ENCODE measurements at regions not wholly inside any gene's neighbourhood (a gene's known extent, or its start where the extent isn't known, plus 50 kb on each side); places are given as distances from the start of the nearest gene placed in this dataset.

- DNase-seq (ENCODE audit: low read depth in 2 of 2, low spot score in 1 of 2), result no peak
Measured at GRCh38 chr2:12514168-12514567, 202.6 kb upstream of the TRIB2 start.

- no peak for DNase-seq (ENCODE audit: low read depth in 2 of 2, low spot score in 1 of 2)
Measured at GRCh38 chr2:12514631-12515437, 201.9 kb upstream of the TRIB2 start.

- DNase-seq (ENCODE audit: low read depth in 2 of 2, low spot score in 1 of 2), result no peak
Measured at GRCh38 chr2:12515871-12516270, 200.9 kb upstream of the TRIB2 start.

- DNase-seq (ENCODE audit: low read depth in 2 of 2, low spot score in 1 of 2), result no peak
Measured at GRCh38 chr2:12533337-12534005, 183.3 kb upstream of the TRIB2 start.

- DNase-seq (ENCODE audit: low read depth in 2 of 2, low spot score in 1 of 2), result no peak
Measured at GRCh38 chr2:12534646-12535263, 182.0 kb upstream of the TRIB2 start.

- DNase-seq (ENCODE audit: low read depth in 2 of 2, low spot score in 1 of 2), result no peak
Measured at GRCh38 chr2:12536976-12537375, 179.8 kb upstream of the TRIB2 start.

GRCh38 chr2:12538138-12538694, 178.5 kb upstream of the TRIB2 start:
- no peak for DNase-seq (ENCODE audit: low read depth in 2 of 2, low spot score in 1 of 2)

- no peak for DNase-seq (ENCODE audit: low read depth in 2 of 2, low spot score in 1 of 2)
Measured at GRCh38 chr2:12539336-12539735, 177.4 kb upstream of the TRIB2 start.

- no peak for DNase-seq (ENCODE audit: low read depth in 2 of 2, low spot score in 1 of 2)
Measured at GRCh38 chr2:12539776-12540562, 176.8 kb upstream of the TRIB2 start.

- no peak for DNase-seq (ENCODE audit: low read depth in 2 of 2, low spot score in 1 of 2)
Measured at GRCh38 chr2:12543076-12543977, 173.4 kb upstream of the TRIB2 start.

GRCh38 chr2:12543978-12544558, 172.7 kb upstream of the TRIB2 start:
- DNase-seq (ENCODE audit: low read depth in 2 of 2, low spot score in 1 of 2), result no peak

GRCh38 chr2:12547566-12548170, 169.1 kb upstream of the TRIB2 start:
- DNase-seq (ENCODE audit: low read depth in 2 of 2, low spot score in 1 of 2), result no peak

- no peak for DNase-seq (ENCODE audit: low read depth in 2 of 2, low spot score in 1 of 2)
Measured at GRCh38 chr2:12548906-12549305, 167.8 kb upstream of the TRIB2 start.

- DNase-seq (ENCODE audit: low read depth in 2 of 2, low spot score in 1 of 2), result no peak
Measured at GRCh38 chr2:12549641-12550040, 167.1 kb upstream of the TRIB2 start.

GRCh38 chr2:12552092-12552491, 164.6 kb upstream of the TRIB2 start:
- no peak for DNase-seq (ENCODE audit: low read depth in 2 of 2, low spot score in 1 of 2)

- DNase-seq (ENCODE audit: low read depth in 2 of 2, low spot score in 1 of 2), result no peak
Measured at GRCh38 chr2:12554224-12555011, 162.3 kb upstream of the TRIB2 start.

GRCh38 chr2:12555012-12555645, 161.6 kb upstream of the TRIB2 start:
- DNase-seq (ENCODE audit: low read depth in 2 of 2, low spot score in 1 of 2), result no peak

- DNase-seq (ENCODE audit: low read depth in 2 of 2, low spot score in 1 of 2), result peak in 1 of 2 donors; percentile 6
Measured at GRCh38 chr2:12556762-12557161, 160.0 kb upstream of the TRIB2 start.
